Retina (tissue), 1 donor: ENCODE measurements at regions not wholly inside any gene's neighbourhood (a gene's known extent, or its start where the extent isn't known, plus 50 kb on each side); places are given as distances from the start of the nearest gene placed in this dataset.
"Not testable (repeated sequence)": the region's sequence is repeated elsewhere in the genome, so short reads cannot be mapped to it uniquely, and the experiment has no call there.

Experiments
- DNase-seq: peaks from one replicate; pipeline ENCODE4 v3.0.0-alpha.2; 2016

- DNase-seq = no peak
These were observed 162.3 kb downstream of the SKIDA1 start for GRCh38 chr10:21363092-21363730.

- DNase-seq = no peak
These were observed 166.3 kb downstream of the SKIDA1 start for GRCh38 chr10:21359202-21359601.

- no peak for DNase-seq
These were observed 169.9 kb downstream of the SKIDA1 start for GRCh38 chr10:21355591-21356011.

GRCh38 chr10:21352886-21353285 lies 172.6 kb downstream of the SKIDA1 start:
- no peak for DNase-seq

GRCh38 chr10:21351594-21351993 lies 173.9 kb downstream of the SKIDA1 start:
- DNase-seq = not testable (repeated sequence)

GRCh38 chr10:21349912-21350286 lies 175.6 kb downstream of the SKIDA1 start:
- no peak for DNase-seq

- no peak for DNase-seq
These were observed 177.7 kb downstream of the SKIDA1 start for GRCh38 chr10:21347785-21348170.

- DNase-seq = no peak
These were observed 178.3 kb downstream of the SKIDA1 start for GRCh38 chr10:21347043-21347784.

- no peak for DNase-seq
These were observed 182.4 kb downstream of the SKIDA1 start for GRCh38 chr10:21343087-21343486.

GRCh38 chr10:21342499-21342898 lies 183.0 kb downstream of the SKIDA1 start:
- DNase-seq = not testable (repeated sequence)

GRCh38 chr10:21340331-21340730 lies 185.2 kb downstream of the SKIDA1 start:
- DNase-seq = no peak

- no peak for DNase-seq
These were observed 188.2 kb downstream of the SKIDA1 start for GRCh38 chr10:21337171-21337792.

- DNase-seq = no peak
These were observed 188.9 kb downstream of the SKIDA1 start for GRCh38 chr10:21336476-21337170.

- no peak for DNase-seq
These were observed 190.4 kb downstream of the SKIDA1 start for GRCh38 chr10:21334891-21335696.

GRCh38 chr10:21330628-21331020 lies 194.9 kb downstream of the SKIDA1 start:
- DNase-seq = no peak

GRCh38 chr10:21329995-21330627 lies 195.4 kb downstream of the SKIDA1 start:
- DNase-seq = no peak

GRCh38 chr10:21327289-21327993 lies 198.0 kb downstream of the SKIDA1 start:
- DNase-seq = no peak

- no peak for DNase-seq
These were observed 198.7 kb downstream of the SKIDA1 start for GRCh38 chr10:21326594-21327288.

- no peak for DNase-seq
These were observed 206.8 kb downstream of the SKIDA1 start for GRCh38 chr10:21318540-21319167.

GRCh38 chr10:21317902-21318301 lies 207.6 kb downstream of the SKIDA1 start:
- no peak for DNase-seq
